VCaP (cell line): ENCODE measurements at regions not wholly inside any gene's neighbourhood (a gene's known extent, or its start where the extent isn't known, plus 50 kb on each side); places are given as distances from the start of the nearest gene placed in this dataset.

Experiments used
- H3K27ac ChIP-seq: fragments of 450-650 bp; 2 replicates; pipeline ENCODE4 v1.5.1; 2017
- TF ChIP-seq, protein P1 (sequence below): fragments of 450-650 bp; conservative IDR thresholded peaks from 2 replicates; pipeline ENCODE4 v1.5.1; 2017; ENCODE audit warnings: mild to moderate bottlenecking, moderate library complexity

GRCh38 chr3:17840651-17841050 is 98.2 kb upstream of the TBC1D5 start:
- TF ChIP-seq, protein P1, sequence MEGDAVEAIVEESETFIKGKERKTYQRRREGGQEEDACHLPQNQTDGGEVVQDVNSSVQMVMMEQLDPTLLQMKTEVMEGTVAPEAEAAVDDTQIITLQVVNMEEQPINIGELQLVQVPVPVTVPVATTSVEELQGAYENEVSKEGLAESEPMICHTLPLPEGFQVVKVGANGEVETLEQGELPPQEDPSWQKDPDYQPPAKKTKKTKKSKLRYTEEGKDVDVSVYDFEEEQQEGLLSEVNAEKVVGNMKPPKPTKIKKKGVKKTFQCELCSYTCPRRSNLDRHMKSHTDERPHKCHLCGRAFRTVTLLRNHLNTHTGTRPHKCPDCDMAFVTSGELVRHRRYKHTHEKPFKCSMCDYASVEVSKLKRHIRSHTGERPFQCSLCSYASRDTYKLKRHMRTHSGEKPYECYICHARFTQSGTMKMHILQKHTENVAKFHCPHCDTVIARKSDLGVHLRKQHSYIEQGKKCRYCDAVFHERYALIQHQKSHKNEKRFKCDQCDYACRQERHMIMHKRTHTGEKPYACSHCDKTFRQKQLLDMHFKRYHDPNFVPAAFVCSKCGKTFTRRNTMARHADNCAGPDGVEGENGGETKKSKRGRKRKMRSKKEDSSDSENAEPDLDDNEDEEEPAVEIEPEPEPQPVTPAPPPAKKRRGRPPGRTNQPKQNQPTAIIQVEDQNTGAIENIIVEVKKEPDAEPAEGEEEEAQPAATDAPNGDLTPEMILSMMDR, result no peak
- H3K27ac ChIP-seq, result no peak overlapping the region

DNA sequence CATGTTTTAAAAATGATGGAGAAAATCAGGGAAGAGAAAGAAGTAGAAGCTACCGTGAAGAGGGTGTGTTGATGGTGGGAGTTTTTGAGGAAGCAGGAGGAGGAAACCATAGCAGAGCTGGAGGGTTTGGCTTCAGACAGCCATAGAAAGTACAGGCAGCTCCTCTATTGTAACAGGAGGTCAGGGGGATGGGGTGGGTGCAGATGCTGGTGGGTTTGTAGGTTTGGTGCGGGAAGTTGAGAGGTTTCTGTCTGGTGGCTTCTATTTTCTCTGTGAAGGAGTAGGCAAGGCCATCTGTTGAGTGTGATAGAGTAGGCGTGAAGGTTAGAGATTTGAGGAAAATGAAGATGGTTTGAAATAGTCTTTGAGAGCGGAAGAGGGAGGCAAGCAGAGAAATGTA is 97.7 kb upstream of the TBC1D5 start:
- no peak overlapping the region for H3K27ac ChIP-seq
- TF ChIP-seq, protein P1, result no peak

DNA sequence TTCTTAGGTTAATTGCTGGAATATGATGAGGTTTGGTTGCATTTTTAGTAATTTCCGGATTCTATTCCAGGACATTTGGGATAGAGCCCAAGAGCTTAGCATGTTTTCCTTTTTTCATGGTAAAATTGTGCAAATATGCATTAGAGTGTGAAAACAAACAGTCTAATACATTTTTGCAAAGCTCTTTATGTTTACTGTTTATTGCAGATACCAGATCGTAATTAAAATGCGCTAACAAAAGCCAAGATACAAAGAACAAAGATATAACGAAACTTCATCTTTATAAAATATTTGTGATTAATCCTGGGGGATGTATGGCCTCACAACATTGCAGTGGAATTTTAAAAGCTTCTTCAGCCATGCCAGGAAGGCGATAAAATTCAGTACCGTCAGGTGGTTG is 94.5 kb upstream of the TBC1D5 start:
- TF ChIP-seq, protein P1, result no peak
- H3K27ac ChIP-seq, result no peak overlapping the region

- TF ChIP-seq, protein P1, result no peak
- H3K27ac ChIP-seq, result no peak overlapping the region
These were observed 93.7 kb upstream of the TBC1D5 start for GRCh38 chr3:17836092-17836491.

DNA sequence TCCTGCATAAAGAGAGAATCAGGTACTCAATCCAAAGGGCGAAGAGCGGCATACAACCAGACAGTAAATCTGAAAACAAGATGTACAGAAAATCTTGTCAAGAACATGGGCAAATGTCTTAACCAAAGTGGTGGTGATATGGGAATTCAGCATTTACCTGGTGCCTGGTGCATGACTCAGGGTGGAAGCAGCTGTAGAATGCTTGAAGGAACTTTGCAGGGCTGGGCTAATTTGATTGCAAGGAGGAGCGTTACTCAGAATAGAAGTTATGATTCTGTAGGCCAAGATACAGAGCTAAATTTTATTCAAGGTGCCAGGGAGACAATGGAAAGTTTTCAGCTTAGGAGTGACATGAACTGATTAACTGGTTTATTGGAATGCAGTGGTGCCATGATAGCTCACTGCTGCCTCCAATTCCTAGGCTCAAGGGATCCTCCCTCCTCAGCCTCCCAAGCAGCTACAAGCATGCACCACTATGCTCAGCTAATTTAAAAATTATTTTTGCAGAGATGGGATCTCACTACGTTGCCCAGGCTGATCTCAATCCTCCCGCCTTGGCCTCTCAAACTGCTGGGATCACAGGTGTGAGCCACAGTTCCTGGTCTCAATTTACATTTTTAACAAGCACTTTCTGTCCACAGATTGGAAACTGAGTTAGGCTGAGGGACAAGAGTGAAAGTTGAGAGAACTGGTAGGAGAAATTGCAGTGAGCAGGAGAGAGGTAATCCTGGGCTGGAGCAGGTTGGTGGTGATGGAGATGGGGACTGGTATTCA is 91.5 kb upstream of the TBC1D5 start:
- TF ChIP-seq, protein P1, result no peak
- H3K27ac ChIP-seq, result no peak overlapping the region

DNA sequence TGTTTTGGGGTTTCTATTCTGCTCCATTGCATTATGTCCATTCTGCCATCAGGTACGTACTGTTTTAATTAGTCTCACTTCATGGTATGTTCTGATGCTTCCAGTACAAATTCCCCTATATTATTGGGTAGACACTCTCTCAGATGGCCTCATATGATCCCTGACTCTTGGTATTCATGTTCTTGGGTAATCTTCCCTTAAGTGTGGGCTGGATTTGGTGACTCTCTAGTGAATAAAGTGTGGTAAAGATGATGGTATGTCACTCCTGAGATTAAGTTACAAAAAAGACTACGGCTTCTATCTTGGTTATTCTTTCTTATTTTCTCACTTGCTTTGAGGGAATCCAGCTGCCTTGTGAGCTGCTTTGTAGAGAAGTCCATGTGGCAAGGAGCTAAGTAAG is 89.6 kb upstream of the TBC1D5 start:
- TF ChIP-seq, protein P1, result no peak
- no peak overlapping the region for H3K27ac ChIP-seq

GRCh38 chr3:17831366-17831765 is 88.9 kb upstream of the TBC1D5 start:
- TF ChIP-seq, protein P1, result no peak
- H3K27ac ChIP-seq, result no peak overlapping the region
